ENCODE measurements at regions not wholly inside any gene's neighbourhood (a gene's known extent, or its start where the extent isn't known, plus 50 kb on each side); places are given as distances from the start of the nearest gene placed in this dataset.

GRCh38 chr9:3751125-3751758, 225.4 kb upstream of the RFX3 start:
- TF ChIP-seq CTCF (IDR thresholded peaks at IDR 0.05) (no peak), POLR2A (IDR thresholded peaks at IDR 0.05) (no peak)

All from breast epithelium (tissue), 3 donors.